Spleen (tissue), 7 donors: ENCODE measurements at regions not wholly inside any gene's neighbourhood (a gene's known extent, or its start where the extent isn't known, plus 50 kb on each side); places are given as distances from the start of the nearest gene placed in this dataset.

Source experiments
- CTCF ChIP-seq, 11 experiments: fragments of 200-600 bp in 7 of 11; fragments of 450-650 bp in 4 of 11; sonication (generic) in 4 of 11; IDR thresholded peaks in 8 of 11; conservative IDR thresholded peaks in 3 of 11; 1 replicate in 7 of 11; 2 replicates in 4 of 11; pipeline versions ENCODE4 v1.4.0 to v1.8.0; 2016 to 2021; ENCODE audit warnings: antibody characterized with exemption in 11 of 11, inconsistent platforms in 4 of 11, mild to moderate bottlenecking in 1 of 11
- POLR2AphosphoS5 ChIP-seq, 3 donors: sonication (generic); formaldehyde crosslinking; IDR thresholded peaks; one replicate each; pipeline ENCODE4 v1.5.1; 2017; ENCODE audit warnings: antibody characterized with exemption in 3 of 3
- donor health status: DM: no; HTN: no; CAD: no; lungs with moderate emphysema.
- donor health status: DM: no; HTN: no; CAD: no.
- donor health status: DM: no; HTN: no; CAD: no.

- TF ChIP-seq POLR2AphosphoS5 (IDR thresholded peaks at IDR 0.05), result no peak
- TF ChIP-seq CTCF (IDR thresholded peaks at IDR 0.05 in 8 of 11, conservative IDR thresholded peaks at IDR 0.05 in 3 of 11), result no peak
These were observed 154.0 kb upstream of the DIO3 start for GRCh38 chr14:101407328-101407727.
